Activated naive CD4-positive, alpha-beta T cell treated with anti-CD3 and anti-CD28 coated beads for 36 hours (primary cell): ENCODE measurements at regions not wholly inside any gene's neighbourhood (a gene's known extent, or its start where the extent isn't known, plus 50 kb on each side); places are given as distances from the start of the nearest gene placed in this dataset.

Source experiments
- CTCF ChIA-PET: fragments of 350-600 bp; sonication (Branson Sonifier 250); formaldehyde crosslinking; loops from one replicate; lab custom pipeline; 2021; ENCODE audit warnings: antibody characterized with exemption; lab: Charles Lee
- DNase-seq: peaks from one replicate; pipeline ENCODE4 v3.0.0-alpha.2; 2020
- H3K27ac Mint-ChIP-seq: one replicate; pipeline ENCODE4 v1.8.0; 2021; ENCODE audit warnings: mild to moderate bottlenecking, mixed read lengths
- H3K27me3 Mint-ChIP-seq: one replicate; pipeline ENCODE4 v1.8.0; 2021; ENCODE audit warnings: low read depth, mixed read lengths
- H3K36me3 Mint-ChIP-seq: one replicate; pipeline ENCODE4 v1.8.0; 2021; ENCODE audit warnings: low read depth, mixed read lengths
- H3K4me1 Mint-ChIP-seq: one replicate; pipeline ENCODE4 v1.8.0; 2021; ENCODE audit warnings: low read depth, mixed read lengths
- H3K4me3 Mint-ChIP-seq: one replicate; pipeline ENCODE4 v1.8.0; 2021; ENCODE audit warnings: mild to moderate bottlenecking, moderate library complexity, mixed read lengths
- H3K9me3 Mint-ChIP-seq: one replicate; pipeline ENCODE4 v1.8.0; 2021; ENCODE audit warnings: mixed read lengths
- intact Hi-C: fragments of 100-400 bp; cut with micrococcal nuclease; formaldehyde crosslinking; loops from one replicate; pipeline ENCODE4 v1.15.1; 2023

- Mint-ChIP-seq H3K36me3 (no peaks in the 10 kb centered on the region), H3K27ac (no peak overlapping the region), H3K27me3 (peaks cover 5% of the 10 kb centered on the region), H3K4me3 (no peak overlapping the region), H3K9me3 (no peaks in the 10 kb centered on the region), H3K4me1 (no peaks in the 10 kb centered on the region)
- intact Hi-C loops, result no loop called here
- CTCF ChIA-PET, result no interaction called here
- DNase-seq, result no peak
Measured at GRCh38 chr15:39493424-39494067, 87.3 kb upstream of the THBS1 start.

DNA sequence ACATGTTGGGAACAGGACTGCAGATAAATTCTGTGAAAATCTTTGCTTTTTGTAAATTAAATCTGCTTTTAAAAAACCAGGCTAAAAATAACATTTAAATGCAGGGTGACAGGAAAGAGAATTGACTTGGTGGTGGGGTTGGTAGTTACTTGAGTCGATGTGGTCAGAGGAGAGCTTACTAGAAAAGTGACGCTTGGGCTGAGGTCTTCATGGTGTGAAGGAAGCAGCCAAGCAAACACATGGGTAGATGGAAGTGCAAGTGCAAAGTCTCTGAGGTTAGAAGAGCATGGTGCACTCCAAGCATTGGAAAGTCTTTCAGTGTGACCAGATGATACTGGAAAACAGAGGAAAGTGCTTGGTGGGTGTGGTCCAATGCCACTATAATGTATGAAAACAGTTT is 86.4 kb upstream of the THBS1 start:
- intact Hi-C loops, result no loop called here
- Mint-ChIP-seq H3K27ac (no peak overlapping the region), H3K27me3 (peaks cover 5% of the 10 kb centered on the region), H3K4me1 (no peaks in the 10 kb centered on the region), H3K4me3 (no peak overlapping the region), H3K9me3 (no peaks in the 10 kb centered on the region), H3K36me3 (no peaks in the 10 kb centered on the region)
- DNase-seq, result no peak
- CTCF ChIA-PET, result no interaction called here

DNA sequence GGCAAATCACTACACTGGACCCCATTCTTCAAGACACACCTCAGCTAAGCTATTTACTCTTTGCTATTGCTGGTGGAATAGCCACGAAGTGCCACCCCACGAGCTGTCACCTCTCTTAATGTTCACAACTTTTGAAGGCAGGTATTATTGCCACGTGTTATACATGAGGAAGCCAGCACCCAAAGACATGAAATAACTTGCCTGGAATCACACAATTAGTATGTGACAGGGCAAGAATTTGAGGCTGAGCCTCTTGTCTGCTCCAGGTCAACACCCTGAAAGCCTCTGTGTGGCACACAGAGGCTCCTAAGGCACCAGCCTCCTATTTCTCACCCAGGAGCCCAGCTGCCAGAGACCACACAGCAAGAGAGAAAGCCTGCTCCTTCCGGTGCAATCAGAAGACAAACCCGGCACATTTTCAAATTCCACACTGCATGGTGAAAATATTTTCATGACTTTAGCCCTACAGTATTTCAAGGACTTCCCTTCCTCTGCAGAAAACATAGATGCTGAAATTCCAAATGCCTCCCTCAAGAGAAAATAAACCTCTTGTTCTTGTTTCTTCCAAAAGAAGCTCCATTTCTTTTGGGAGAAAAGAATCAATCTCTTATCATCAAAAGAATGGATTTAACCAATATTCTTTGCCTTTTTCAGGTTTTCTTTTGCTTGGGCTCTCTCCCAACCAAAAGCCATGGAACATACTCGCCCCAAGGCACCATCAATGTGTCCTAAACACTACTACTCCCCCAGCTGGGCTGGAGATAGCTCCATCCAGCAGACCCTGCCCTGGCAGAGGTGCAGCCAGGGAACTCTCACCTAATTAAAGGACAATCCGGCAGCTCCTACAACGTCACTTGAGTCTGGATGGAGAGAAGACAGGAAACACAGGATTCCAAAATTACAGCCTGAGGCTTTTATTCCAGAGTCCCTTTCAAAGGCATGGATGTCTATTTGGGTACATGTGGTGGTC is 84.7 kb upstream of the THBS1 start:
- Mint-ChIP-seq H3K4me1 (no peaks in the 10 kb centered on the region), H3K9me3 (no peaks in the 10 kb centered on the region), H3K36me3 (no peaks in the 10 kb centered on the region), H3K27me3 (peaks cover 5% of the 10 kb centered on the region), H3K27ac (no peak overlapping the region), H3K4me3 (no peak overlapping the region)
- no peak for DNase-seq
- CTCF ChIA-PET, result no interaction called here
- intact Hi-C loops, result no loop called here

GRCh38 chr15:39497016-39497758 is 83.7 kb upstream of the THBS1 start:
- Mint-ChIP-seq H3K9me3 (no peaks in the 10 kb centered on the region), H3K27ac (no peak overlapping the region), H3K27me3 (peaks cover 5% of the 10 kb centered on the region), H3K36me3 (no peaks in the 10 kb centered on the region), H3K4me3 (no peak overlapping the region), H3K4me1 (no peaks in the 10 kb centered on the region)
- intact Hi-C loops, result no loop called here
- CTCF ChIA-PET, result no interaction called here
- DNase-seq, result no peak

DNA sequence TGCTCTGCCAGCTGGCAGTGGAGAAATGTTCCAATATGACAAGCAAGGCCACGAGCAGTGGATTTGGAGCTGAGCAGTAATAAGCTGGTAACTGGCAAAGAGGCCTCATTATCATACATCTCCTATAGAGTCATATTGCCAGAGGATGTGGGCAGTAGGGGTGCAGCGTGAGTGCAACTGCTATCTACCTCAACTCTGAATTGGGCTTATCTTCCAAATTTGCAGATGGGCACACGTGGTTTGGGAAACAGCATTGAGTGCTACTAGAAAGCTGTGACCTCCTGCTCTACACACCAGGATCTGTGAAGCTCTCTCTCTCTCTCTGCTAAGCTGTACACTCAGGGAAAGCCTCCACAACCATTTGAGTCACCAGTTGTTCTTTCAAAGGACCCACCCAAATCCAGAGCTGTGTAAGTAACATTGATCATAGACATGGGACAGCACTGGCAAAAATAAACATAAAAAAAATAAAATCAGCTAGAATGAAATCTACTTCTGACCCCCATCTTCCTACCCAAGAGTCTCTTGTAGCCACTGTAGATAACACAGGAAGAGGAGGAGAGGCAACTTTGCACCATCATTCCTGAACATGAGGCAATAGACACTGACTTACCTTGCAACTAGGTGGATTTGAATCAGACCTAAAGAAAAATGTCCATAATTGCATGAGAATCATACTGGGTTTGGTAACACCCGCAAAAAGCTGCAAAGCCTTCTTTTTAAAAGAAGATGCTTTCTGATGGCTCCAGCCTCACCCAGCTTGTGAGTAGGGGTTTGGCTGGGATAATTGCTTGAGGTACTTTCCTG is 82.9 kb upstream of the THBS1 start:
- Mint-ChIP-seq H3K4me1 (no peaks in the 10 kb centered on the region), H3K9me3 (no peaks in the 10 kb centered on the region), H3K4me3 (no peak overlapping the region), H3K27me3 (peaks cover 2% of the 10 kb centered on the region), H3K27ac (no peak overlapping the region), H3K36me3 (no peaks in the 10 kb centered on the region)
- DNase-seq, result no peak
- CTCF ChIA-PET, result no interaction called here
- intact Hi-C loops, result no loop called here

DNA sequence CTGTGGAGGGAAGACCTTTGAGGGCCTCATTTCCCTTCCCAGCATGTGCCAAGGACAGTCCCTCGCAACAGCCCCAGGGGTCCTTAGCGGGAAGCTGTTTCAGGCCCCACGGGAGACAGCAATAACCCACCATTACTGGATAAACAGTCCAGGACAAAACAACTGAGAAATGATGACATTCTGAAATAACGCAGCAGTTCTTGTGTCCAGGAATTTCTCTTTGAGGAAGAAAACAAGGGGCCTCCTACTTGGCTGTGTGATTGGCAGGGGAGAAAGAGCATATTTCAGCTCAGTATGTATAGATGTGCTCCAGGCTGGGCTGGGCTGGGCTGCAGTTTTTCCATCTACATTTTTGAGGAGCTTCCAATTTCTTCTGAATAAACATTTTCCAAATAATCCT is 82.2 kb upstream of the THBS1 start:
- H3K9me3 Mint-ChIP-seq, result no peaks in the 10 kb centered on the region
- no peaks in the 10 kb centered on the region for H3K4me1 Mint-ChIP-seq
- peaks cover 2% of the 10 kb centered on the region for H3K27me3 Mint-ChIP-seq
- no peaks in the 10 kb centered on the region for H3K36me3 Mint-ChIP-seq
- CTCF ChIA-PET, result no interaction called here
- intact Hi-C loops, result no loop called here
- H3K4me3 Mint-ChIP-seq, result no peak overlapping the region
- H3K27ac Mint-ChIP-seq, result no peak overlapping the region
- DNase-seq, result no peak

DNA sequence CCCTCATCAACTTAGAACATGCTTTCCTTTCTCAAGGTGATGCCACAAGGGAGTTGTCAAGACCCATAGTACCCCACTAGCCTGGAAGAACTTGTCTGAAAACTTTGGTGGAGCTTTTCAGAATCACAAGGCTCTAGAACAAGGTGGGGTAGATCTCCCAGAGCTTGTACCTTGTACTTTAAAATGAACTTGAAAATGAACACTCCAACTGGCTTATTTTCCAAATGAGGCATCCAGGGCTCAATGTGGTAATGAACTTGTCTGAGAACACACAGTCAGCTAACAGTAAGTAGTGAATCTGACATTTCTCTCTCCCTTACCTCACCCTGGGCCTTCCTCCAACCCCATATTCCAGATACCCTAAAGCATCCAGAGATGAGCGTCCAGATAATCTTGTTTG is 81.8 kb upstream of the THBS1 start:
- Mint-ChIP-seq H3K27ac (no peak overlapping the region), H3K4me3 (no peak overlapping the region), H3K9me3 (no peaks in the 10 kb centered on the region), H3K4me1 (no peaks in the 10 kb centered on the region), H3K36me3 (no peaks in the 10 kb centered on the region), H3K27me3 (peaks cover 2% of the 10 kb centered on the region)
- intact Hi-C loops, result no loop called here
- no peak for DNase-seq
- CTCF ChIA-PET, result interaction anchor here (0.8 kb wide), 1 partner anchor 20 kb away, joined by 3 read pairs; no protein-coding TSS in a partner anchor

GRCh38 chr15:39499681-39500080 is 81.2 kb upstream of the THBS1 start:
- Mint-ChIP-seq H3K36me3 (no peaks in the 10 kb centered on the region), H3K4me3 (no peak overlapping the region), H3K27ac (no peak overlapping the region), H3K4me1 (no peaks in the 10 kb centered on the region), H3K27me3 (peaks cover 2% of the 10 kb centered on the region), H3K9me3 (no peaks in the 10 kb centered on the region)
- intact Hi-C loops, result no loop called here
- DNase-seq, result no peak
- CTCF ChIA-PET, result interaction anchor here (0.8 kb wide), 1 partner anchor 21 kb away, joined by 3 read pairs; no protein-coding TSS in a partner anchor

DNA sequence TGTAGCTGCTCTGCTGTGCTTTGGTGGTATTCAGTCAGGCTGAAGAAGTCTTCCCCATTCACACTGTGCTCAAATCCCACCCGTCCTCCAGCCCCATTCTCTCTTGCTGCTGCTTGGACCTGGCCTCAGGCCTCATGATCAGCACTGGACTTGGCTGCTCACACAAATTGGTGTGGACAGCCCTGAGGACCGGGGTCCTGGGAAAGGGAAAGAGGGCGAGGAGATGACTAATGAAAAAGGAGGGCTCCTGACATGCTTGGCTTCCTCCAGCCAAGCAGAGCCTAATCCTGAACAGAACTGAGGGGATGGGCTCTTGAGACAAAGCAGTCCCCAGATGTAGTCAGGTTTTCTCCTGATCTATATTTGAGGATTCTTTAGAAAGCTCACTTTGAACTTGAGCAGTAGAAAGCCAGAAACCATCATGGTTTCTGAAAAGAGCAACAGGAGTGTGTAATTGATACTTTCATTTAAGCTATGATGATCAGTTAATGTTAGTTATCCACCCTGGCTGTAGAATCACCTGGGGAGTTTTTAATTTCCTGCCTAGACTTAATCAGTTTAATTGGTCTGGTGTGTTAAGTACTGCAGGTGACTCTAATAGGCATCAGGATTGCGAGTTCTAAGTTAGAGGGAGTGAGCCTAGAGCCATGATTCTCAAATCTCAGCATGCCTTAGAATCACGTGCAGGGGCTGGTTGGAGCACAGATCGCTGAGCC is 79.4 kb upstream of the THBS1 start:
- Mint-ChIP-seq H3K9me3 (no peaks in the 10 kb centered on the region), H3K36me3 (no peaks in the 10 kb centered on the region), H3K27me3 (peaks cover 2% of the 10 kb centered on the region), H3K27ac (no peak overlapping the region), H3K4me3 (no peak overlapping the region), H3K4me1 (no peaks in the 10 kb centered on the region)
- intact Hi-C loops, result no loop called here
- CTCF ChIA-PET, result no interaction called here
- no peak for DNase-seq

GRCh38 chr15:39502082-39502447 is 78.8 kb upstream of the THBS1 start:
- H3K27me3 Mint-ChIP-seq, result peaks cover 2% of the 10 kb centered on the region
- intact Hi-C loops, result no loop called here
- no peak overlapping the region for H3K27ac Mint-ChIP-seq
- no peaks in the 10 kb centered on the region for H3K9me3 Mint-ChIP-seq
- no peaks in the 10 kb centered on the region for H3K4me1 Mint-ChIP-seq
- CTCF ChIA-PET, result no interaction called here
- no peak for DNase-seq
- no peak overlapping the region for H3K4me3 Mint-ChIP-seq
- H3K36me3 Mint-ChIP-seq, result no peaks in the 10 kb centered on the region

- H3K4me3 Mint-ChIP-seq, result no peak overlapping the region
- CTCF ChIA-PET, result no interaction called here
- intact Hi-C loops, result no loop called here
- DNase-seq, result no peak
- no peaks in the 10 kb centered on the region for H3K9me3 Mint-ChIP-seq
- H3K27ac Mint-ChIP-seq, result no peak overlapping the region
- H3K27me3 Mint-ChIP-seq, result peaks cover 4% of the 10 kb centered on the region
- H3K4me1 Mint-ChIP-seq, result no peaks in the 10 kb centered on the region
- no peaks in the 10 kb centered on the region for H3K36me3 Mint-ChIP-seq
Measured at GRCh38 chr15:39502611-39503195, 78.2 kb upstream of the THBS1 start.
